ENCODE measurements at regions not wholly inside any gene's neighbourhood (a gene's known extent, or its start where the extent isn't known, plus 50 kb on each side); places are given as distances from the start of the nearest gene placed in this dataset.
"Not testable (repeated sequence)": the region's sequence is repeated elsewhere in the genome, so short reads cannot be mapped to it uniquely, and the experiment has no call there.

GRCh38 chr2:125254010-125254409, 1228.9 kb downstream of the CNTNAP5 start:
- POLR2A ChIA-PET, result no interaction called here
- TF ChIP-seq PKNOX1 (IDR thresholded peaks at IDR 0.05), result no peak
- no peak for TF ChIP-seq TARDBP (IDR thresholded peaks at IDR 0.05)
- no peak for TF ChIP-seq SP1 (IDR thresholded peaks at IDR 0.05)
- no peak for TF ChIP-seq FOXA1 (IDR thresholded peaks at IDR 0.05)
- TF ChIP-seq CTBP1 (IDR thresholded peaks at IDR 0.05; ENCODE audit: borderline replicate concordance), result no peak
- no peak for TF ChIP-seq L3MBTL2 (conservative IDR thresholded peaks at IDR 0.05)
- no peak for TF ChIP-seq LEF1 (IDR thresholded peaks at IDR 0.05; ENCODE audit: borderline replicate concordance)
- DNase-seq (ENCODE audit: extremely low spot score), result no peak
- CTCF ChIA-PET, result interaction anchor here (0.6 kb wide), 1 partner anchor 26 kb away, joined by 3 read pairs; no protein-coding TSS in a partner anchor

GRCh38 chr2:125259451-125259850, 1234.4 kb downstream of the CNTNAP5 start:
- no peak for DNase-seq (ENCODE audit: extremely low spot score)
- POLR2A ChIA-PET, result no interaction called here
- CTCF ChIA-PET, result no interaction called here
- TF ChIP-seq L3MBTL2 (conservative IDR thresholded peaks at IDR 0.05) (no peak), FOXM1 (IDR thresholded peaks at IDR 0.05; ENCODE audit: borderline replicate concordance) (no peak), LEF1 (IDR thresholded peaks at IDR 0.05; ENCODE audit: borderline replicate concordance) (no peak)

- POLR2A ChIA-PET; DNase-seq (ENCODE audit: extremely low spot score); CTCF ChIA-PET: not testable (repeated sequence)
Observed at GRCh38 chr2:125260366-125260930, 1235.4 kb downstream of the CNTNAP5 start.

GRCh38 chr2:125264453-125264852, 1239.4 kb downstream of the CNTNAP5 start:
- TF ChIP-seq PKNOX1 (IDR thresholded peaks at IDR 0.05), result no peak
- no peak for TF ChIP-seq NFRKB (IDR thresholded peaks at IDR 0.05)
- no peak for TF ChIP-seq TARDBP (IDR thresholded peaks at IDR 0.05)
- no peak for TF ChIP-seq FOXK2 (IDR thresholded peaks at IDR 0.05)
- TF ChIP-seq SP1 (IDR thresholded peaks at IDR 0.05), result no peak
- TF ChIP-seq ARNT (IDR thresholded peaks at IDR 0.05), result no peak
- TF ChIP-seq ELF4 (IDR thresholded peaks at IDR 0.05), result no peak
- no peak for TF ChIP-seq LEF1 (IDR thresholded peaks at IDR 0.05; ENCODE audit: borderline replicate concordance)
- no peak for TF ChIP-seq FOXM1 (IDR thresholded peaks at IDR 0.05; ENCODE audit: borderline replicate concordance)
- TF ChIP-seq FOXA1 (IDR thresholded peaks at IDR 0.05), result no peak
- no peak for TF ChIP-seq L3MBTL2 (conservative IDR thresholded peaks at IDR 0.05)
- no peak for TF ChIP-seq CTBP1 (IDR thresholded peaks at IDR 0.05; ENCODE audit: borderline replicate concordance)
- no peak for TF ChIP-seq SUZ12 (IDR thresholded peaks at IDR 0.05)
- no peak for TF ChIP-seq ZNF384 (IDR thresholded peaks at IDR 0.05)
- TF ChIP-seq HDGF (IDR thresholded peaks at IDR 0.05; ENCODE audit: borderline replicate concordance), result no peak
- TF ChIP-seq BHLHE40 (IDR thresholded peaks at IDR 0.05; ENCODE audit: borderline replicate concordance), result no peak
- ChIA-PET CTCF (no interaction called here), POLR2A (no interaction called here)
- DNase-seq (ENCODE audit: extremely low spot score), result no peak

GRCh38 chr2:125267683-125268082, 1242.6 kb downstream of the CNTNAP5 start:
- ChIA-PET CTCF (no interaction called here), POLR2A (no interaction called here)
- DNase-seq (ENCODE audit: extremely low spot score), result no peak
- TF ChIP-seq LEF1 (IDR thresholded peaks at IDR 0.05; ENCODE audit: borderline replicate concordance), result no peak
- no peak for TF ChIP-seq FOXM1 (IDR thresholded peaks at IDR 0.05; ENCODE audit: borderline replicate concordance)
- no peak for TF ChIP-seq HDGF (IDR thresholded peaks at IDR 0.05; ENCODE audit: borderline replicate concordance)

GRCh38 chr2:125272651-125273050, 1247.6 kb downstream of the CNTNAP5 start:
- CTCF ChIA-PET, result no interaction called here
- TF ChIP-seq NFRKB (IDR thresholded peaks at IDR 0.05) (no peak), SP1 (IDR thresholded peaks at IDR 0.05) (no peak), HDGF (IDR thresholded peaks at IDR 0.05; ENCODE audit: borderline replicate concordance) (no peak), FOXA1 (IDR thresholded peaks at IDR 0.05) (no peak), FOXM1 (IDR thresholded peaks at IDR 0.05; ENCODE audit: borderline replicate concordance) (no peak), LEF1 (IDR thresholded peaks at IDR 0.05; ENCODE audit: borderline replicate concordance) (no peak), ELF4 (IDR thresholded peaks at IDR 0.05) (no peak), ZNF384 (IDR thresholded peaks at IDR 0.05) (no peak), ARNT (IDR thresholded peaks at IDR 0.05) (no peak), L3MBTL2 (conservative IDR thresholded peaks at IDR 0.05) (no peak), BHLHE40 (IDR thresholded peaks at IDR 0.05; ENCODE audit: borderline replicate concordance) (no peak), TARDBP (IDR thresholded peaks at IDR 0.05) (no peak), FOXK2 (IDR thresholded peaks at IDR 0.05) (no peak), PKNOX1 (IDR thresholded peaks at IDR 0.05) (no peak), SUZ12 (IDR thresholded peaks at IDR 0.05) (no peak)
- POLR2A ChIA-PET, result no interaction called here
- DNase-seq (ENCODE audit: extremely low spot score), result no peak

- ChIA-PET POLR2A (no interaction called here), CTCF (no interaction called here)
- no peak for DNase-seq (ENCODE audit: extremely low spot score)
- TF ChIP-seq FOXA1 (IDR thresholded peaks at IDR 0.05), result no peak
- no peak for TF ChIP-seq PKNOX1 (IDR thresholded peaks at IDR 0.05)
- TF ChIP-seq TARDBP (IDR thresholded peaks at IDR 0.05), result no peak
- no peak for TF ChIP-seq SP1 (IDR thresholded peaks at IDR 0.05)
- no peak for TF ChIP-seq LEF1 (IDR thresholded peaks at IDR 0.05; ENCODE audit: borderline replicate concordance)
- TF ChIP-seq NFRKB (IDR thresholded peaks at IDR 0.05), result no peak
- no peak for TF ChIP-seq ELF4 (IDR thresholded peaks at IDR 0.05)
- no peak for TF ChIP-seq BHLHE40 (IDR thresholded peaks at IDR 0.05; ENCODE audit: borderline replicate concordance)
- no peak for TF ChIP-seq FOXM1 (IDR thresholded peaks at IDR 0.05; ENCODE audit: borderline replicate concordance)
- TF ChIP-seq CTBP1 (IDR thresholded peaks at IDR 0.05; ENCODE audit: borderline replicate concordance), result no peak
- no peak for TF ChIP-seq ARNT (IDR thresholded peaks at IDR 0.05)
- TF ChIP-seq ZNF384 (IDR thresholded peaks at IDR 0.05), result no peak
- TF ChIP-seq HDGF (IDR thresholded peaks at IDR 0.05; ENCODE audit: borderline replicate concordance), result no peak
- no peak for TF ChIP-seq FOXK2 (IDR thresholded peaks at IDR 0.05)
- TF ChIP-seq L3MBTL2 (conservative IDR thresholded peaks at IDR 0.05), result no peak
- TF ChIP-seq SUZ12 (IDR thresholded peaks at IDR 0.05), result no peak
Observed at GRCh38 chr2:125274718-125275117, 1249.6 kb downstream of the CNTNAP5 start.

Measured in HEK293T (cell line).